Heart right ventricle (tissue), 16 donors: ENCODE measurements at regions not wholly inside any gene's neighbourhood (a gene's known extent, or its start where the extent isn't known, plus 50 kb on each side); places are given as distances from the start of the nearest gene placed in this dataset.

ENCODE experiments used
- ATAC-seq, 8 donors: fragments of 200-7000 bp; cut with Tn5 transposase; one replicate each; pipeline ENCODE4 v1.9.1; 2020; ENCODE audit warnings: mild to moderate bottlenecking in 8 of 8, moderate library complexity in 8 of 8, moderate number of reproducible peaks in 1 of 8
- DNase-seq, 2 donors: peaks; one replicate each; pipeline ENCODE4 v3.0.0-alpha.2; 2020
- H3K27ac ChIP-seq, 10 donors: fragments of 200-600 bp; sonication (generic) in 2 of 10; one replicate each; pipeline versions ENCODE4 v1.5.0 to v1.8.0; 2020 to 2022; ENCODE audit warnings: mild to moderate bottlenecking in 3 of 10
- H3K27me3 ChIP-seq, 7 donors: fragments of 200-600 bp; one replicate each; pipeline ENCODE4 v1.8.0; 2021 to 2022; ENCODE audit warnings: mild to moderate bottlenecking in 2 of 7
- H3K36me3 ChIP-seq, 9 donors: fragments of 200-600 bp; sonication (generic) in 1 of 9; one replicate each; pipeline versions ENCODE4 v1.5.0 to v1.8.0; 2020 to 2022; ENCODE audit warnings: mild to moderate bottlenecking in 2 of 9
- H3K4me1 ChIP-seq, 9 donors: fragments of 200-600 bp; sonication (generic) in 1 of 9; one replicate each; pipeline versions ENCODE4 v1.5.0 to v1.8.0; 2020 to 2022; ENCODE audit warnings: mild to moderate bottlenecking in 4 of 9
- H3K4me3 ChIP-seq, 10 donors: fragments of 200-600 bp; sonication (generic) in 2 of 10; one replicate each; pipeline versions ENCODE4 v1.5.0 to v1.8.0; 2020 to 2022; ENCODE audit warnings: mild to moderate bottlenecking in 7 of 10, moderate library complexity in 2 of 10
- H3K9me3 ChIP-seq, 11 donors: fragments of 200-600 bp in 10 of 11; sonication (generic) in 2 of 11; one replicate each; pipeline versions ENCODE4 v1.5.0 to v1.8.0; 2013 to 2022; ENCODE audit warnings: mild to moderate bottlenecking in 2 of 11, control low read depth in 1 of 11, moderate library complexity in 1 of 11
- WGBS, 2 donors: extraction: QIAGEN DNeasy Blood & Tissue Kit; methylation state at CpG; one replicate each; pipeline ENCODE4 v1.1.7; 2013; ENCODE audit warnings: inconsistent platforms in 1 of 2; 5-methylcytosine and 5-hydroxymethylcytosine counted together
- intact Hi-C, 10 donors: fragments of 100-400 bp; cut with DNase I; formaldehyde crosslinking; loops; one replicate each; pipeline versions ENCODE4 v1.11.1 to v1.14.2; 2022
- TF ChIP-seq, protein P1 (sequence below), 9 donors: fragments of 200-600 bp; sonication (generic) in 2 of 9; IDR thresholded peaks; one replicate each; pipeline versions ENCODE4 v1.5.0 to v1.8.0; 2021 to 2022; ENCODE audit warnings: antibody characterized with exemption in 9 of 9, mild to moderate bottlenecking in 5 of 9, moderate library complexity in 1 of 9
- donor health status: Arrhythmogenic right ventricular cardiomyopathy.
- donor health status: ischemic (EF 13 %, LVEDD 7.1; RV severe dilation, severe dysfunction).
- donor health status: healthy with polysubstance abuse.
- donor health status: DM: no; HTN: yes; CAD: no.
- donor health status: DM: no; HTN: no; CAD: no.
- donor health status: ischemic (EF 25% LVEDD 6.9; RV normal size, moderate dysfunction).
- donor health status: ischemic (EF 25% LVEDD 5.7; RV mildly dilated, moderate dysfunction).
- donor health status: healthy.
- donor health status: DM: yes; HTN: yes; CAD: no.
- donor health status: Ischemic cardiomyopathy.
- donor health status: ischemic (EF 35%, LVEDD 5.7; RV mildly dilated, moderate dysfunction).
- donor health status: nonischemic (EF 11% LVEDD 7.7; RV severe dilation, severe dysfunction).
- donor health status: DM: yes; HTN: yes; CAD: no.
- donor health status: PGD.
- donor health status: ischemic (EF 29% LVEDD 5.4; RV normal size, mild dysfunction).
- donor health status: nonischemic (EF 23%, LVEDD 6.1; RV moderate dilation, normal function).

- H3K27ac ChIP-seq: no peak overlapping the region
- no peaks in the 10 kb centered on the region for H3K4me1 ChIP-seq
- H3K4me3 ChIP-seq: no peak overlapping the region
- peaks cover 0 to 24% (median 10%) of the 10 kb centered on the region in 7 donors for H3K27me3 ChIP-seq
- 72 to 74% methylated on average over 2 of the region's 2 CpGs for WGBS, 2 donors
- no peaks in the 10 kb centered on the region for H3K9me3 ChIP-seq
- no peaks in the 10 kb centered on the region for H3K36me3 ChIP-seq
- ATAC-seq: no peak
- TF ChIP-seq, protein P1, sequence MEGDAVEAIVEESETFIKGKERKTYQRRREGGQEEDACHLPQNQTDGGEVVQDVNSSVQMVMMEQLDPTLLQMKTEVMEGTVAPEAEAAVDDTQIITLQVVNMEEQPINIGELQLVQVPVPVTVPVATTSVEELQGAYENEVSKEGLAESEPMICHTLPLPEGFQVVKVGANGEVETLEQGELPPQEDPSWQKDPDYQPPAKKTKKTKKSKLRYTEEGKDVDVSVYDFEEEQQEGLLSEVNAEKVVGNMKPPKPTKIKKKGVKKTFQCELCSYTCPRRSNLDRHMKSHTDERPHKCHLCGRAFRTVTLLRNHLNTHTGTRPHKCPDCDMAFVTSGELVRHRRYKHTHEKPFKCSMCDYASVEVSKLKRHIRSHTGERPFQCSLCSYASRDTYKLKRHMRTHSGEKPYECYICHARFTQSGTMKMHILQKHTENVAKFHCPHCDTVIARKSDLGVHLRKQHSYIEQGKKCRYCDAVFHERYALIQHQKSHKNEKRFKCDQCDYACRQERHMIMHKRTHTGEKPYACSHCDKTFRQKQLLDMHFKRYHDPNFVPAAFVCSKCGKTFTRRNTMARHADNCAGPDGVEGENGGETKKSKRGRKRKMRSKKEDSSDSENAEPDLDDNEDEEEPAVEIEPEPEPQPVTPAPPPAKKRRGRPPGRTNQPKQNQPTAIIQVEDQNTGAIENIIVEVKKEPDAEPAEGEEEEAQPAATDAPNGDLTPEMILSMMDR (IDR thresholded peaks at IDR 0.05): no peak
- intact Hi-C loops: loop anchor here in 2 of 10 donors (10.0 kb wide), 2 partner anchors 138 to 188 kb away; partner anchors contain the start of gene PIGO (in 1 of the 2)
- no peak for DNase-seq
Observed at GRCh38 chr9:34907044-34907443, 51.0 kb upstream of the PHF24 start.

DNA sequence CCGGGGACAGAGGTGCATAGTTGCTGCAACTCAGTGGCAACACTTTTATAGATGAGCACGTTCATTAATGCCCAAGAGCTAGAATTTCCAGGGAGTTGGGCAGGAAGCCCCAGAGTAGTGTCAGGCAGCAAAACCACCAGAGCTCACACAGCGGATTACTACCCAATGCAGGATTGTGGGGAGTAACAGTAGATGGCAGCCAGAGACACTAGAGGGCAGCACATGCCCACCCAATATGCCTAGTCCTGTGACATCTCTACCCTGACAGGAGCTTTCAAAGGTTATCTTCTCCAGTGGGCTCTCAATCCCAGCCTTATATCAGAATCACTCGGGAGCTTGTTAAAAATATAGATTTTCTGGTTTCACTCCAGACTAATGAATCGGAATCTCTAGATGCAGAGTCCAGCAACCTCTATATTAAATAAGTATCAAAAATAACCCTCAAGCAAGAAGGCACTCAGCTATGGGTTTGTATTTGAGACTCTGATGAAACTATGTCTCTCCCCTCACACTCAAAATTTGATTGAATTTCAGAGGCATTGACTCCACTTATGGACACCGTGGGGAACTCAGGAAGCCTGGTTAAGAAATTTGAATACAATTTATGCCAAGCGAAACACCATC is 58.4 kb upstream of the PHF24 start:
- Histone ChIP-seq H3K4me1 (no peaks in the 10 kb centered on the region), H3K27me3 (peaks cover 0 to 37% (median 25%) of the 10 kb centered on the region in 7 donors), H3K36me3 (no peaks in the 10 kb centered on the region), H3K9me3 (no peaks in the 10 kb centered on the region), H3K27ac (no peak overlapping the region), H3K4me3 (no peak overlapping the region)
- DNase-seq (peak; percentile 71 to 76), ATAC-seq (peak; percentile 97 to 100 (median 98))
- intact Hi-C loops: loop anchor here (1.0 to 10.0 kb wide), 13 partner anchors 78 to 578 kb away; partner anchors contain the start of genes PIGO (in 10 of the 10) and DNAJB5 (in 1 of the 10)
- WGBS, 2 donors: 24 to 27% methylated on average over 7 of the region's 7 CpGs
- TF ChIP-seq, protein P1 (IDR thresholded peaks at IDR 0.05): peak; percentile 49 to 91 (median 87)

DNA sequence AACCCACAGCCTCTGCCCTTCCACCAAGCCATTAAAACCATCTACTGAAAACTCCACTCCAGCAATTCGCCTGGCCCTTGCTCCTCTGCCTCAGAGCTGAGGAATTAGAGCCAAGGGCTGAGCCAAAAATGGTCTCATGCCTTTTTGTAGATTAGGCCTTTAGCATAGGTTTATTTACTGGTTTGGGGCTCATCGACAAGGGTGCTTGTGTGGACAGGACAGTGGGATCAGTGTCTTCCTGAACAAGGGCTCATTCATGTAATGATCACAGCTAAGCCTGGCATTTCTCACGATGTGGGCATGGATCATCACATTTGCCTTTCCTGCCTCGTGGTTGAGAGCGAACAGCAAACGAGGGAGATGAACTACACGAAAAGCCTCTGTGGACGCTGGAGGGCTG is 59.2 kb upstream of the PHF24 start:
- Histone ChIP-seq H3K4me1 (no peaks in the 10 kb centered on the region), H3K27me3 (peaks cover 0 to 41% (median 26%) of the 10 kb centered on the region in 7 donors), H3K9me3 (no peaks in the 10 kb centered on the region), H3K4me3 (no peak overlapping the region), H3K27ac (no peak overlapping the region), H3K36me3 (no peaks in the 10 kb centered on the region)
- intact Hi-C loops: loop anchor here in 9 of 10 donors (1.0 to 10.0 kb wide), 11 partner anchors 83 to 578 kb away; partner anchors contain the start of genes PIGO (in 9 of the 9) and DNAJB5 (in 1 of the 9)
- TF ChIP-seq, protein P1 (IDR thresholded peaks at IDR 0.05): no peak
- ATAC-seq (peak in 1 of 8 donors; percentile 28), DNase-seq (no peak)
- WGBS, 2 donors: 58 to 66% methylated on average over 8 of the region's 8 CpGs

GRCh38 chr9:34896112-34896511 is 62.0 kb upstream of the PHF24 start:
- H3K4me3 ChIP-seq: no peak overlapping the region
- DNase-seq (no peak), ATAC-seq (no peak)
- WGBS, 2 donors: 17 to 22% methylated on average over 2 of the region's 2 CpGs
- H3K36me3 ChIP-seq: no peaks in the 10 kb centered on the region
- H3K27me3 ChIP-seq: peaks cover 0 to 41% (median 30%) of the 10 kb centered on the region in 7 donors
- H3K27ac ChIP-seq: no peak overlapping the region
- H3K4me1 ChIP-seq: no peaks in the 10 kb centered on the region
- TF ChIP-seq, protein P1 (IDR thresholded peaks at IDR 0.05): peak in 5 of 9 donors; percentile 8 to 37 (median 20)
- no peaks in the 10 kb centered on the region for H3K9me3 ChIP-seq
- intact Hi-C loops: loop anchor here in 9 of 10 donors (5.0 to 10.0 kb wide), 7 partner anchors 86 to 581 kb away; partner anchors contain the start of genes PIGO (in 7 of the 9) and DNAJB5 (in 1 of the 9)
